Panc1 (cell line): ENCODE measurements at regions not wholly inside any gene's neighbourhood (a gene's known extent, or its start where the extent isn't known, plus 50 kb on each side); places are given as distances from the start of the nearest gene placed in this dataset.

Experiments
- ATAC-seq: fragments of 200-7000 bp; cut with Tn5 transposase; 2 replicates; pipeline ENCODE4 v1.9.1; 2020; ENCODE audit warnings: mild to moderate bottlenecking, moderate library complexity
- BruUV-seq: library from RNA; stranded (reverse); fragments of 400-500 nt; replicated peaks from 2 replicates; lab custom pipeline; 2021; lab: Mats Ljungman, UMichigan
- CTCF ChIA-PET: fragments of 300-600 bp; sonication (Branson Sonifier 250); formaldehyde crosslinking; loops from one replicate; lab custom pipeline; 2022; ENCODE audit warnings: antibody characterized with exemption; lab: Charles Lee
- POLR2A ChIA-PET: fragments of 300-600 bp; sonication (Branson Sonifier 250); formaldehyde crosslinking; loops from one replicate; lab custom pipeline; 2022; ENCODE audit warnings: antibody characterized with exemption; lab: Charles Lee
- DNase-seq: peaks from one replicate; pipeline ENCODE4 v3.0.0-alpha.2; 2010; ENCODE audit warnings: low read depth, low spot score
- H3K27ac ChIP-seq: 2 replicates; pipeline ENCODE4 v1.5.1; 2011; ENCODE audit warnings: mild to moderate bottlenecking, low read length, inconsistent platforms
- H3K27me3 ChIP-seq: fragments of 200-500 bp; sonication (Bioruptor generic); 2 replicates; pipeline ENCODE4 v1.6.0; 2014; ENCODE audit warnings: low read length, inconsistent platforms; ENCODE audit not compliant: control insufficient read depth, insufficient read depth
- H3K36me3 ChIP-seq: fragments of 200-500 bp; sonication (Bioruptor generic); 2 replicates; pipeline ENCODE4 v1.5.1; 2014; ENCODE audit warnings: inconsistent platforms, mild to moderate bottlenecking, low read length, moderate library complexity; ENCODE audit not compliant: control insufficient read depth, insufficient read depth
- H3K4me1 ChIP-seq: 2 replicates; pipeline ENCODE4 v1.5.1; 2011; ENCODE audit warnings: inconsistent platforms, mild to moderate bottlenecking, low read length, moderate library complexity; ENCODE audit not compliant: control insufficient read depth, insufficient read depth
- H3K4me3 ChIP-seq, 2 experiments: 2 replicates each; pipeline ENCODE4 v1.5.1; 2011 to 2012; ENCODE audit warnings: low read depth in 2 of 2, low read length in 2 of 2, mild to moderate bottlenecking in 2 of 2, inconsistent platforms in 1 of 2, moderate library complexity in 1 of 2
- H3K9me3 ChIP-seq: fragments of 200-500 bp; sonication (Bioruptor generic); 2 replicates; pipeline ENCODE4 v1.5.1; 2014; ENCODE audit warnings: low read depth, mild to moderate bottlenecking, inconsistent platforms, low read length, moderate library complexity; ENCODE audit not compliant: control insufficient read depth, insufficient read depth
- POLR2AphosphoS5 ChIP-seq: IDR thresholded peaks from 2 replicates; pipeline ENCODE4 v1.6.1; 2012; ENCODE audit warnings: mild to moderate bottlenecking, low read depth, low read length, moderate library complexity
- SIN3A ChIP-seq: IDR thresholded peaks from 2 replicates; pipeline ENCODE4 v1.6.1; 2012; ENCODE audit warnings: low read depth, mild to moderate bottlenecking, low read length, moderate library complexity, borderline replicate concordance; ENCODE audit not compliant: insufficient read depth
- TCF7L2 ChIP-seq: IDR thresholded peaks from 2 replicates; pipeline ENCODE4 v1.6.1; 2011; ENCODE audit warnings: mild to moderate bottlenecking, low read depth, low read length, inconsistent platforms
- in situ Hi-C: cut with HindIII; loops from 2 replicates; pipeline ENCODE4 v1.10.0; 2016; ENCODE audit warnings: low sequenced_read_pairs, low pct_unique_long_range_greater_than_20kb
- intact Hi-C: fragments of 100-400 bp; cut with micrococcal nuclease; formaldehyde crosslinking; loops from one replicate; pipeline ENCODE4 v1.10.0; 2022; ENCODE audit not compliant: unreplicated experiment
- TF ChIP-seq, protein P1 (sequence below): fragments of 450-650 bp; IDR thresholded peaks from 2 replicates; pipeline ENCODE4 v1.5.1; 2017; ENCODE audit warnings: mild to moderate bottlenecking
- TF ChIP-seq, protein P2 (sequence below), 2 experiments: IDR thresholded peaks; 2 replicates each; pipeline ENCODE4 v1.6.1; 2011 to 2012; ENCODE audit warnings: low read depth in 2 of 2, control low read depth in 1 of 2, low read length in 1 of 2, mild to moderate bottlenecking in 1 of 2, moderate library complexity in 1 of 2; ENCODE audit not compliant: insufficient read depth in 1 of 2

DNA sequence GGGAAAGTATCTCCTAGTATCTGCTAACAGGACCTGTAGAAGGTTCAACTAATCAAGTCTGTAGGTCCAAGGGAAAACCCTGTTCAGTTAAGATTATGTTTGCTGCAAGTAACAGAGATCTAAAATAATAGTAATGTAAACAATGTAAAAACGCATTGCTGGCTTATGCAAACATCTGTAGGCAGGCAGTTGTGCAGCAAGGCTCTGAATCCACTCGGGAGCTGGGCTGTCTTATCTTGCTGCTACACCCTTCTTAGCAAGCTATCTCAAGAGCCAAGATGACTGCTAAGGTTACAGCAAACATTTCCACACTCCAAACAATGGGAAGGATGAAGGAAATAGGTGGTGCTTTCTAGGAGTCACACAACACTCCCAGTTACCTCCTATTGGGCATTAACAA lies 397.3 kb upstream of the NRSN1 start:
- Histone ChIP-seq H3K9me3 (no peaks in the 10 kb centered on the region), H3K27me3 (no peaks in the 10 kb centered on the region), H3K27ac (no peak overlapping the region), H3K4me1 (no peaks in the 10 kb centered on the region; the same call in 1 of the 2 replicates), H3K36me3 (no peaks in the 10 kb centered on the region), H3K4me3 (no peak overlapping the region)
- DNase-seq (no peak), ATAC-seq (peak; percentile 78)
- BruUV-seq, result no TSS peak
- POLR2A ChIA-PET, result no interaction called here
- TF ChIP-seq POLR2AphosphoS5, result no peak
- no peak for TF ChIP-seq SIN3A
- TF ChIP-seq, protein P1, sequence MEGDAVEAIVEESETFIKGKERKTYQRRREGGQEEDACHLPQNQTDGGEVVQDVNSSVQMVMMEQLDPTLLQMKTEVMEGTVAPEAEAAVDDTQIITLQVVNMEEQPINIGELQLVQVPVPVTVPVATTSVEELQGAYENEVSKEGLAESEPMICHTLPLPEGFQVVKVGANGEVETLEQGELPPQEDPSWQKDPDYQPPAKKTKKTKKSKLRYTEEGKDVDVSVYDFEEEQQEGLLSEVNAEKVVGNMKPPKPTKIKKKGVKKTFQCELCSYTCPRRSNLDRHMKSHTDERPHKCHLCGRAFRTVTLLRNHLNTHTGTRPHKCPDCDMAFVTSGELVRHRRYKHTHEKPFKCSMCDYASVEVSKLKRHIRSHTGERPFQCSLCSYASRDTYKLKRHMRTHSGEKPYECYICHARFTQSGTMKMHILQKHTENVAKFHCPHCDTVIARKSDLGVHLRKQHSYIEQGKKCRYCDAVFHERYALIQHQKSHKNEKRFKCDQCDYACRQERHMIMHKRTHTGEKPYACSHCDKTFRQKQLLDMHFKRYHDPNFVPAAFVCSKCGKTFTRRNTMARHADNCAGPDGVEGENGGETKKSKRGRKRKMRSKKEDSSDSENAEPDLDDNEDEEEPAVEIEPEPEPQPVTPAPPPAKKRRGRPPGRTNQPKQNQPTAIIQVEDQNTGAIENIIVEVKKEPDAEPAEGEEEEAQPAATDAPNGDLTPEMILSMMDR, result no peak
- TF ChIP-seq TCF7L2, result peak; percentile 63; the same call in 1 of the 2 replicates
- TF ChIP-seq, protein P2, sequence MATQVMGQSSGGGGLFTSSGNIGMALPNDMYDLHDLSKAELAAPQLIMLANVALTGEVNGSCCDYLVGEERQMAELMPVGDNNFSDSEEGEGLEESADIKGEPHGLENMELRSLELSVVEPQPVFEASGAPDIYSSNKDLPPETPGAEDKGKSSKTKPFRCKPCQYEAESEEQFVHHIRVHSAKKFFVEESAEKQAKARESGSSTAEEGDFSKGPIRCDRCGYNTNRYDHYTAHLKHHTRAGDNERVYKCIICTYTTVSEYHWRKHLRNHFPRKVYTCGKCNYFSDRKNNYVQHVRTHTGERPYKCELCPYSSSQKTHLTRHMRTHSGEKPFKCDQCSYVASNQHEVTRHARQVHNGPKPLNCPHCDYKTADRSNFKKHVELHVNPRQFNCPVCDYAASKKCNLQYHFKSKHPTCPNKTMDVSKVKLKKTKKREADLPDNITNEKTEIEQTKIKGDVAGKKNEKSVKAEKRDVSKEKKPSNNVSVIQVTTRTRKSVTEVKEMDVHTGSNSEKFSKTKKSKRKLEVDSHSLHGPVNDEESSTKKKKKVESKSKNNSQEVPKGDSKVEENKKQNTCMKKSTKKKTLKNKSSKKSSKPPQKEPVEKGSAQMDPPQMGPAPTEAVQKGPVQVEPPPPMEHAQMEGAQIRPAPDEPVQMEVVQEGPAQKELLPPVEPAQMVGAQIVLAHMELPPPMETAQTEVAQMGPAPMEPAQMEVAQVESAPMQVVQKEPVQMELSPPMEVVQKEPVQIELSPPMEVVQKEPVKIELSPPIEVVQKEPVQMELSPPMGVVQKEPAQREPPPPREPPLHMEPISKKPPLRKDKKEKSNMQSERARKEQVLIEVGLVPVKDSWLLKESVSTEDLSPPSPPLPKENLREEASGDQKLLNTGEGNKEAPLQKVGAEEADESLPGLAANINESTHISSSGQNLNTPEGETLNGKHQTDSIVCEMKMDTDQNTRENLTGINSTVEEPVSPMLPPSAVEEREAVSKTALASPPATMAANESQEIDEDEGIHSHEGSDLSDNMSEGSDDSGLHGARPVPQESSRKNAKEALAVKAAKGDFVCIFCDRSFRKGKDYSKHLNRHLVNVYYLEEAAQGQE (IDR thresholded peaks at IDR 0.05; ENCODE audit: insufficient read depth in 1 of 2, low read depth in 2 of 2, low read length in 1 of 2), result no peak
- CTCF ChIA-PET, result no interaction called here
- intact Hi-C loops (no loop called here), in situ Hi-C loops (no loop called here)

DNA sequence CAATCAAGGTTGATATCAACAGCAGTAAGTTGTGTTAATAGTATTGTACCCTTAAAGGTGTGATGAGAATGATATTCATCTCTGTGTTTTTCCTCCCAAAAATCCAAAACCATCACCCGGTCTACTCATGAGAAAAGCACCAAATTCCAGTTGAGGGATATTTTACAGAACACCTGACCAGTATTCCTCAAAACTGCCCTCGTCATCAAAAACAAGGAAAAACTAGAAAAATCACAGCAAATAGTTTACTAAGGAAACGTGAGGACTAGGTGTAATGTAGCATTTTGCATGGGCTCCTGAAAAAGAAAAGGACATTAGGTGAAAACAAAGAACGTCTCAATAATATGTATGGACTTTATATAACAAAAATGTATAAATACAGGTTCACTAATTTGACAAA lies 394.4 kb upstream of the NRSN1 start:
- POLR2A ChIA-PET, result no interaction called here
- H3K27ac ChIP-seq, result no peak overlapping the region
- H3K27me3 ChIP-seq, result no peaks in the 10 kb centered on the region
- H3K4me3 ChIP-seq, result no peak overlapping the region
- in situ Hi-C loops, result no loop called here
- no TSS peak for BruUV-seq
- ATAC-seq (no peak), DNase-seq (no peak)
- no peaks in the 10 kb centered on the region; the same call in 1 of the 2 replicates for H3K4me1 ChIP-seq
- intact Hi-C loops, result no loop called here
- TF ChIP-seq, protein P2 (IDR thresholded peaks at IDR 0.05; ENCODE audit: insufficient read depth in 1 of 2, low read depth in 2 of 2, low read length in 1 of 2), result no peak
- TF ChIP-seq TCF7L2, result no peak
- no peak for TF ChIP-seq SIN3A
- TF ChIP-seq, protein P1, result no peak
- TF ChIP-seq POLR2AphosphoS5, result no peak
- no peaks in the 10 kb centered on the region for H3K9me3 ChIP-seq
- no peaks in the 10 kb centered on the region for H3K36me3 ChIP-seq
- CTCF ChIA-PET, result no interaction called here
